ENCODE measurements at regions not wholly inside any gene's neighbourhood (a gene's known extent, or its start where the extent isn't known, plus 50 kb on each side); places are given as distances from the start of the nearest gene placed in this dataset.

- TF ChIP-seq CTCF (IDR thresholded peaks at IDR 0.05) (no peak), POLR2A (IDR thresholded peaks at IDR 0.05) (no peak)
These were observed 1188.3 kb downstream of the BRINP3 start for GRCh38 chr1:189289346-189289745.
